Stimulated activated CD8-positive, alpha-beta memory T cell treated with anti-CD3 and anti-CD28 coated beads, Interleukin-2, amount 100 ng/mL, for 1 hour (primary cell): ENCODE measurements at regions not wholly inside any gene's neighbourhood (a gene's known extent, or its start where the extent isn't known, plus 50 kb on each side); places are given as distances from the start of the nearest gene placed in this dataset.

ENCODE experiments used
- DNase-seq, 2 donors: peaks; one replicate each; pipeline ENCODE4 v3.0.0-alpha.2; 2020; ENCODE audit warnings: low read depth in 2 of 2

- DNase-seq: no peak
Observed at GRCh38 chr13:40292108-40292507, 374.3 kb downstream of the FOXO1 start.

- no peak for DNase-seq
Observed at GRCh38 chr13:40292536-40292935, 373.9 kb downstream of the FOXO1 start.

GRCh38 chr13:40302351-40302750, 364.1 kb downstream of the FOXO1 start:
- no peak for DNase-seq

- DNase-seq: no peak
Observed at GRCh38 chr13:40304391-40304790, 362.1 kb downstream of the FOXO1 start.

- no peak for DNase-seq
Observed at GRCh38 chr13:40306817-40307216, 359.6 kb downstream of the FOXO1 start.

- DNase-seq: no peak
Observed at GRCh38 chr13:40309881-40310280, 356.6 kb downstream of the FOXO1 start.

- DNase-seq: no peak
Observed at GRCh38 chr13:40311356-40312101, 354.9 kb downstream of the FOXO1 start.

- DNase-seq: no peak
Observed at GRCh38 chr13:40313269-40314200, 352.9 kb downstream of the FOXO1 start.

GRCh38 chr13:40315416-40316064, 350.9 kb downstream of the FOXO1 start:
- peak in 1 of 2 donors; percentile 16 for DNase-seq

- no peak for DNase-seq
Observed at GRCh38 chr13:40316301-40316700, 350.1 kb downstream of the FOXO1 start.

- no peak for DNase-seq
Observed at GRCh38 chr13:40317980-40318327, 348.5 kb downstream of the FOXO1 start.

- no peak for DNase-seq
Observed at GRCh38 chr13:40318366-40318765, 348.1 kb downstream of the FOXO1 start.

- no peak for DNase-seq
Observed at GRCh38 chr13:40319699-40320579, 346.5 kb downstream of the FOXO1 start.

- no peak for DNase-seq
Observed at GRCh38 chr13:40328091-40328490, 338.4 kb downstream of the FOXO1 start.

GRCh38 chr13:40329781-40330485, 336.5 kb downstream of the FOXO1 start:
- no peak for DNase-seq

- no peak for DNase-seq
Observed at GRCh38 chr13:40330950-40331349, 335.5 kb downstream of the FOXO1 start.

GRCh38 chr13:40331802-40332201, 334.6 kb downstream of the FOXO1 start:
- DNase-seq: no peak

- DNase-seq: no peak
Observed at GRCh38 chr13:40333226-40333625, 333.2 kb downstream of the FOXO1 start.

- no peak for DNase-seq
Observed at GRCh38 chr13:40334031-40334430, 332.4 kb downstream of the FOXO1 start.

- DNase-seq: no peak
Observed at GRCh38 chr13:40334616-40335015, 331.8 kb downstream of the FOXO1 start.
